ENCODE measurements at regions not wholly inside any gene's neighbourhood (a gene's known extent, or its start where the extent isn't known, plus 50 kb on each side); places are given as distances from the start of the nearest gene placed in this dataset.

DNA sequence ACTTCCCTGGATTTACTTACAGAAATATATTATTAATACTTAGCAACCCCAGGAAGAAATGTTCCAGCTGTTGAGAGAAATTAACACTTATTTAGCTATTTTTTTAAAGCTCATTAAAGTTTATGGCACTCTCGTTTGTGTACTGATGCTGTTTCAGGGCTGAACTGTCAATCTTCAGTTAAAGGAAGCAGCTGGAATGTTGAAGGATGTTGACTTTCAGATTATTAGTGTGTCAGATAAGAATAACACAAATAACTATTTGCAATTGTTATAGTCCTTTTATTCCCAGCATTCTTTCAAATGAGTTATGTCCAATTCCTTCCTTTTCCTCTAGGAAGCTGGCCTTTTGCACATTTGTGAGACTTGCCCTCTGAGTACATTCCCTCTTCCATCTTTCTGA lies 278.2 kb upstream of the RAG2 start (continued):
- no peak for TF ChIP-seq ARID2 (CRISPR knock-in tag; IDR thresholded peaks at IDR 0.05; ENCODE audit: borderline replicate concordance)
- TF ChIP-seq ZNF777 (CRISPR knock-in tag; IDR thresholded peaks at IDR 0.05), result no peak
- TF ChIP-seq MBD4 (IDR thresholded peaks at IDR 0.05; ENCODE audit: borderline replicate concordance, low read length), result no peak
- no peak for TF ChIP-seq ZNF382 (CRISPR knock-in tag; IDR thresholded peaks at IDR 0.05; ENCODE audit: borderline replicate concordance)

- intact Hi-C loops (cut with micrococcal nuclease; ENCODE audit: unreplicated experiment), result no loop called here
- Histone ChIP-seq H3K36me3 (replicated peaks in 1 of 2; ENCODE audit: control insufficient read depth in 1 of 2, insufficient read depth in 2 of 2, low read length in 2 of 2) (no peaks in the 10 kb centered on the region), H2AFZ (ENCODE audit: low read length) (no peak overlapping the region), H4K20me1 (ENCODE audit: insufficient read depth, low read length) (no peaks in the 10 kb centered on the region), H3K4me1 (ENCODE audit: insufficient read depth, low read length) (no peaks in the 10 kb centered on the region), H3K27ac (ENCODE audit: extremely low read length, insufficient read depth, low read length) (no peak overlapping the region), H3K9me3 (ENCODE audit: low read length) (no peaks in the 10 kb centered on the region), H3K27me3 (ENCODE audit: control insufficient read depth in 1 of 2, insufficient read depth in 2 of 2, low read length in 2 of 2) (no peaks in the 10 kb centered on the region), H3K9ac (ENCODE audit: insufficient read depth, low read depth, low read length) (no peak overlapping the region), H3K79me2 (ENCODE audit: insufficient read depth, low read length) (no peaks in the 10 kb centered on the region), H3K4me3 (replicated peaks in 1 of 3; ENCODE audit: insufficient read depth in 1 of 3, low read depth in 2 of 3, low read length in 3 of 3) (no peak overlapping the region), H3K4me2 (ENCODE audit: low read depth, low read length) (no peak overlapping the region)
- in situ Hi-C loops (cut with HindIII; ENCODE audit: extremely low pct_ligation_motif_present, low pct_unique_long_range_greater_than_20kb), result no loop called here
- FAIRE-seq (no peak), ATAC-seq (no peak), DNase-seq (ENCODE audit: low spot score) (no peak)
- WGBS (ENCODE audit: low lambda C conversion rate), result 16% methylated on average over 4 of the region's 4 CpGs
- ChIA-PET POLR2A (no interaction called here), CTCF (ENCODE audit: low intra/inter-chr PET ratio, low total read pairs) (no interaction called here)
- no TSS peak for BruUV-seq (replicated peaks)
- no peak for TF ChIP-seq ZNF574 (CRISPR knock-in tag; IDR thresholded peaks at IDR 0.05)
- no peak for TF ChIP-seq ZNF354B (CRISPR knock-in tag; IDR thresholded peaks at IDR 0.05)
- TF ChIP-seq CBX2 (IDR thresholded peaks at IDR 0.05; ENCODE audit: low read depth, low read length), result no peak
- TF ChIP-seq CBX2 (CRISPR knock-in tag; IDR thresholded peaks at IDR 0.05; ENCODE audit: low read depth), result no peak
- TF ChIP-seq ONECUT2 (CRISPR knock-in tag; IDR thresholded peaks at IDR 0.05), result no peak
- no peak for TF ChIP-seq ZNF335 (CRISPR knock-in tag; IDR thresholded peaks at IDR 0.05)
- no peak for TF ChIP-seq ZNF274 (CRISPR knock-in tag; IDR thresholded peaks at IDR 0.05)
- TF ChIP-seq ZNF562 (CRISPR knock-in tag; IDR thresholded peaks at IDR 0.05; ENCODE audit: borderline replicate concordance), result no peak
- TF ChIP-seq KLF13 (CRISPR knock-in tag; IDR thresholded peaks at IDR 0.05), result no peak
- TF ChIP-seq PTBP1 (IDR thresholded peaks at IDR 0.05; ENCODE audit: low read depth, low read length, poor library complexity, severe bottlenecking), result no peak
- TF ChIP-seq ZNF704 (CRISPR knock-in tag; IDR thresholded peaks at IDR 0.05; ENCODE audit: borderline replicate concordance), result no peak
- TF ChIP-seq NCOA2 (CRISPR knock-in tag; IDR thresholded peaks at IDR 0.05), result no peak
- no peak for TF ChIP-seq GZF1 (CRISPR knock-in tag; IDR thresholded peaks at IDR 0.05)
- TF ChIP-seq ZNF503 (CRISPR knock-in tag; IDR thresholded peaks at IDR 0.05), result no peak
- no peak for TF ChIP-seq ATAD3A (CRISPR knock-in tag; IDR thresholded peaks at IDR 0.05)
- no peak for TF ChIP-seq HHEX (CRISPR knock-in tag; IDR thresholded peaks at IDR 0.05)
- TF ChIP-seq ZNF138 (CRISPR knock-in tag; IDR thresholded peaks at IDR 0.05; ENCODE audit: low read depth), result no peak
- TF ChIP-seq KAT8 (CRISPR knock-in tag; IDR thresholded peaks at IDR 0.05), result no peak
- TF ChIP-seq XRCC5 (optimal IDR thresholded peaks at IDR 0.05; ENCODE audit: low read length), result no peak
These were observed 276.3 kb upstream of the RAG2 start for GRCh38 chr11:36874291-36874690.

Measured in HepG2 (cell line).